GM12891 (cell line): ENCODE measurements at regions not wholly inside any gene's neighbourhood (a gene's known extent, or its start where the extent isn't known, plus 50 kb on each side); places are given as distances from the start of the nearest gene placed in this dataset.

Experiments used
- POLR2A ChIP-seq: IDR thresholded peaks from 2 replicates; pipeline ENCODE4 v1.6.1; 2011; ENCODE audit warnings: low read depth, low read length, control low read depth
- POLR2AphosphoS5 ChIP-seq: IDR thresholded peaks from 2 replicates; pipeline ENCODE4 v1.6.1; 2011; ENCODE audit warnings: low read depth, low read length, control low read depth
- SPI1 ChIP-seq: IDR thresholded peaks from 2 replicates; pipeline ENCODE4 v1.6.1; 2011; ENCODE audit warnings: low read depth, low read length, control low read depth

DNA sequence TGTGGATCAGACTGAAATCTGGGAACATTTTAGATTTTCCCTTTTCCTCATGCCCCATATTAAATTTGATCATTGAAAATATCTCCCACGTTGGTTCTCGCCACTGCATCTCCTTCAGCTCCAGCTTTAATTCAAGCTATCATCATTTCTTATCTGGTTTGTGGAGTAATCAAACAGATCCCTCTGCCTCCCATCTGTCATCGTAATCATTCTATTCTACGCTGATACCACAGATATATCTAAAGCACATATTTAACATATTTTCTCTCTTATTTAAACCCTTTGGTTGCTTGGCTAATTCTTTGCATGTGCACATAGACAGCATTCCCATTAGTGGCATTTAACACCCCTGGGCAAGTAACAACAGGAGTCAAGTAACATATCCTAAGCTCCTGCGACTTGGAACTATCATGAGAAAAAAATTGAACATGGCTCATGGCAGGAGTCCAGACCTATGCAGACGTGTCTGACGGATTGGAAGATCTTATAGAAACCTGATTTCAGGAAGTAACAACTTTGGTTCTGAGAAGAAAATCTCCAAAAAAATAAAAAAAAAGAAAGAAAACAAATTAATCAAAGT is 158.8 kb upstream of the KYNU start:
- TF ChIP-seq POLR2A: no peak
- no peak for TF ChIP-seq SPI1
- no peak for TF ChIP-seq POLR2AphosphoS5
